Esophagus muscularis mucosa (tissue), 4 donors: ENCODE measurements at regions not wholly inside any gene's neighbourhood (a gene's known extent, or its start where the extent isn't known, plus 50 kb on each side); places are given as distances from the start of the nearest gene placed in this dataset.

Experiments
- DNase-seq: peaks from one replicate; pipeline ENCODE4 v3.0.0-alpha.2; 2017; ENCODE audit errors: extremely low spot score
- H3K27ac ChIP-seq, 4 donors: fragments of 200-600 bp; sonication (generic); replicated peaks in 1 of 4; 1 replicate in 3 of 4; 2 replicates in 1 of 4; pipeline ENCODE4 v1.5.1; 2016 to 2019; ENCODE audit warnings: mild to moderate bottlenecking in 1 of 4
- H3K27me3 ChIP-seq, 4 donors: fragments of 200-600 bp; sonication (generic); one replicate each; pipeline versions ENCODE4 v1.5.1 to v1.6.0; 2016 to 2019
- H3K36me3 ChIP-seq, 4 donors: fragments of 200-600 bp; sonication (generic); one replicate each; pipeline ENCODE4 v1.5.1; 2016 to 2019
- H3K4me1 ChIP-seq, 4 donors: fragments of 200-600 bp; sonication (generic); one replicate each; pipeline ENCODE4 v1.5.1; 2016 to 2019
- H3K4me3 ChIP-seq, 4 donors: fragments of 200-600 bp; sonication (generic); 1 replicate in 2 of 4; 2 replicates in 2 of 4; pipeline ENCODE4 v1.5.1; 2016 to 2019; ENCODE audit warnings: mild to moderate bottlenecking in 4 of 4, moderate library complexity in 1 of 4
- H3K9me3 ChIP-seq, 4 donors: fragments of 200-600 bp; sonication (generic); 1 replicate in 3 of 4; 2 replicates in 1 of 4; pipeline ENCODE4 v1.5.1; 2016 to 2019
- EP300 ChIP-seq: sonication (generic); formaldehyde crosslinking; IDR thresholded peaks from one replicate; pipeline ENCODE4 v1.6.1; 2017; ENCODE audit warnings: antibody characterized with exemption
- POLR2A ChIP-seq: fragments of 450-650 bp; IDR thresholded peaks from one replicate; pipeline ENCODE4 v1.6.1; 2017; ENCODE audit warnings: antibody characterized with exemption, moderate library complexity, mild to moderate bottlenecking, low read depth
- POLR2AphosphoS5 ChIP-seq, 2 donors: sonication (generic); formaldehyde crosslinking; IDR thresholded peaks; one replicate each; pipeline ENCODE4 v1.6.1; 2017; ENCODE audit warnings: antibody characterized with exemption in 2 of 2
- WGBS: methylation state at CpG from one replicate; pipeline ENCODE4 v1.1.5; 2018; 5-methylcytosine and 5-hydroxymethylcytosine counted together
- intact Hi-C: fragments of 100-400 bp; cut with DNase I; formaldehyde crosslinking; loops from one replicate; pipeline ENCODE4 v1.15.1; 2023
- TF ChIP-seq, protein P1 (sequence below), 3 experiments: fragments of 200-600 bp in 2 of 3; fragments of 450-650 bp in 1 of 3; sonication (generic) in 2 of 3; IDR thresholded peaks; one replicate each; pipeline ENCODE4 v1.5.1; 2017 to 2019; ENCODE audit warnings: antibody characterized with exemption in 3 of 3, mild to moderate bottlenecking in 2 of 3, moderate library complexity in 1 of 3

DNA sequence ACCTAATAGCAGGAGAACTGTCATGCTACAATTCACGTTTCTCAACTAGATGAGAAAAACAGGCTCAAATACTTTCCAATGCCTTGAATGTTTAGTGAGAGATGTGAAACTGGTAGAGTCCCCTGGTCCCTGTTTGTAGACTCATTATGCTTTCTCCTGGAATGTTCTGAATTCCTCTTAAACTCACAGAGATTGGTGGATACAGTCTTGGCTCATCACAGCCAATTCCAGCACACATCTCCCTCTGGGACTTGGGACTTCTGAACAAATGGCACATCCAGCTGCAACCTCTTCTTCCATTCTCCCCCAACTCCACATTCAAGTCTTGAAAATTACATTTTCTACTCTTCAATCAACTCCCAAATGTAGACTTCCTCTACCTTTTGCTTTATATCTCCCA, 58.4 kb upstream of the NT5C1B start:
- WGBS: 79% methylated on average over 1 of the region's 1 CpG
- Histone ChIP-seq H3K36me3 (no peaks in the 10 kb centered on the region), H3K9me3 (no peaks in the 10 kb centered on the region), H3K27me3 (no peaks in the 10 kb centered on the region), H3K27ac (no peak overlapping the region), H3K4me3 (no peak overlapping the region), H3K4me1 (peaks cover 7 to 16% (median 12%) of the 10 kb centered on the region in 4 donors)
- DNase-seq: no peak
- TF ChIP-seq, protein P1, sequence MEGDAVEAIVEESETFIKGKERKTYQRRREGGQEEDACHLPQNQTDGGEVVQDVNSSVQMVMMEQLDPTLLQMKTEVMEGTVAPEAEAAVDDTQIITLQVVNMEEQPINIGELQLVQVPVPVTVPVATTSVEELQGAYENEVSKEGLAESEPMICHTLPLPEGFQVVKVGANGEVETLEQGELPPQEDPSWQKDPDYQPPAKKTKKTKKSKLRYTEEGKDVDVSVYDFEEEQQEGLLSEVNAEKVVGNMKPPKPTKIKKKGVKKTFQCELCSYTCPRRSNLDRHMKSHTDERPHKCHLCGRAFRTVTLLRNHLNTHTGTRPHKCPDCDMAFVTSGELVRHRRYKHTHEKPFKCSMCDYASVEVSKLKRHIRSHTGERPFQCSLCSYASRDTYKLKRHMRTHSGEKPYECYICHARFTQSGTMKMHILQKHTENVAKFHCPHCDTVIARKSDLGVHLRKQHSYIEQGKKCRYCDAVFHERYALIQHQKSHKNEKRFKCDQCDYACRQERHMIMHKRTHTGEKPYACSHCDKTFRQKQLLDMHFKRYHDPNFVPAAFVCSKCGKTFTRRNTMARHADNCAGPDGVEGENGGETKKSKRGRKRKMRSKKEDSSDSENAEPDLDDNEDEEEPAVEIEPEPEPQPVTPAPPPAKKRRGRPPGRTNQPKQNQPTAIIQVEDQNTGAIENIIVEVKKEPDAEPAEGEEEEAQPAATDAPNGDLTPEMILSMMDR (IDR thresholded peaks at IDR 0.05): no peak
- TF ChIP-seq EP300: no peak
- TF ChIP-seq POLR2A: no peak
- TF ChIP-seq POLR2AphosphoS5 (IDR thresholded peaks at IDR 0.05): no peak
- intact Hi-C loops: no loop called here

DNA sequence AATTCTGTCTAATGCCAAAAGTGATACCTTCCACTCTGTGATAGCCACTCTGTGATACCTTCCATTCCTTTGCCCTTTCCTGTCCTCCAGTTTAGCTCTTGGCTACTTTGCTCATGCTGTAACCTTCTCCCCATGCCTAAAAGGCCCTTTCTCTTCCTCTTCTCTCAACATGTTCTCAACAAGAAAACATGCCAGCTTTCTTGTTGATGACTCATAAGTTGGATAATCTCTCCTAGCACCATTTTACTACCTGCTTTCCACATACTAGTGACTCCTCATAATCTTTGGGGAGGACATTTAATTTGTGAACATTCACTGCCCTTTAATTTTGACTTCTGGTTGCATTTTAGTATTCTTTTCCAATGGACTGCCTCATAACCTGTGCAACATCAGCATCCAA, 55.9 kb upstream of the NT5C1B start:
- H3K4me1 ChIP-seq: peaks cover 5 to 12% (median 8%) of the 10 kb centered on the region in 4 donors
- H3K27me3 ChIP-seq: no peaks in the 10 kb centered on the region
- no peaks in the 10 kb centered on the region for H3K9me3 ChIP-seq
- H3K36me3 ChIP-seq: no peaks in the 10 kb centered on the region
- DNase-seq: no peak
- H3K27ac ChIP-seq: no peak overlapping the region
- TF ChIP-seq POLR2AphosphoS5 (IDR thresholded peaks at IDR 0.05) (no peak), EP300 (no peak), POLR2A (no peak)
- TF ChIP-seq, protein P1 (IDR thresholded peaks at IDR 0.05): no peak
- intact Hi-C loops: no loop called here
- H3K4me3 ChIP-seq: no peak overlapping the region

DNA sequence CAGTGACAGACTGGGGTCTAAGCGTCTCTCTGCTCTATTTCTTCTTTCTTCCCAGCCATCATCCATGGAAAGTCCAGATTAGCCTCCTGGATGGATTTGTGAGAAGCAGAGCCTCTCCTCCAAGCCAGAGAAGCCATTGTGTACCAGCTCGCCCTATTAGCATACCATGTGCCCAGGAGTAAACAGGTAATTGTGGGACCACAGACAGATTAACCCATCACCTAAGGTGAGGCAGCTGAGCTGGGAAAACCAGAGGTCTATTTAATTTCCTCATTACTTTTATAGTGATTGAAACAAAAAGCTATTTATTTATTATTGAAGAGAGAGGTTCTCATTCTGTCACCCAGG, 54.7 kb upstream of the NT5C1B start:
- no peak for DNase-seq
- intact Hi-C loops: no loop called here
- Histone ChIP-seq H3K27me3 (no peaks in the 10 kb centered on the region), H3K9me3 (no peaks in the 10 kb centered on the region), H3K4me3 (no peak overlapping the region), H3K36me3 (no peaks in the 10 kb centered on the region), H3K4me1 (peaks cover 5 to 18% (median 8%) of the 10 kb centered on the region in 4 donors), H3K27ac (no peak overlapping the region)
- 84% methylated on average over 2 of the region's 2 CpGs for WGBS
- TF ChIP-seq POLR2AphosphoS5 (IDR thresholded peaks at IDR 0.05) (no peak), POLR2A (no peak), EP300 (no peak)
- TF ChIP-seq, protein P1 (IDR thresholded peaks at IDR 0.05): no peak

DNA sequence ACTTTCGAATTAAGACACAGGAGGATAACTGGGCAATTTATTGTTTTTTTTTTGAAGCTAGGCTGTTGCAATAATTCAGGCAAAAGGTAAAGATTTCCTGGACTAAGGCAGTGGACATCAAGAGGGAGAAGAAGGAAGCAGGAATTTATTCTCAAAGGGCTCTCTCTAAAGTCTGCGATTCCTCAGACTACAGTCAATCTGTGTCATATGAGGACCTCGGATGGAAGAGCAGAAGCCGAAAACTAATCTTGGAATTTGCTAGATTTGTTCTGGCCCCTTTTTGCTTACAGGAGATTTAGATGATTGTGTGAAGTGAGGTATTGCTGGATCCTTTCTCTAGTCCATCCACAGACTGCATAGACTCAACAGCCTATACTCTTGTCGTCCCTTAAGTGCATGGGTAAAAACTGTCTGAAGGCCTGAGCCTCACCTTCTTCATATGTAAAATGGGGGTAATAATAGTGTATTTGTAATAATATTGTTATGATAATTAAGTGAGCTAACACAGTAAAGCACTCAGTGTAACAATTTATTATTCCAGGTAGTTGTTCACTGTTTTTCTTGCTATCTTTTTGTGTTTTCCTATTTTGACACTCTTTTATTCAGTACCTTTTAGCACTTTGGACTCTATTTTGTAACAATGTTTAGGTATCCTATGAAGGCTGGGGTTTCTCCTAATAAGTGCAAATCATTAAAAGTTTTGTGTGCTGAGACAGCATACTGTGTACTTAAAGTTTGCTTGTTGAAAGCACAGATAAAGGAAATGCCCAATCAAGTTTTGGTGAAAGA, 54.2 kb upstream of the NT5C1B start:
- Histone ChIP-seq H3K36me3 (no peaks in the 10 kb centered on the region), H3K4me1 (peaks cover 5 to 18% (median 8%) of the 10 kb centered on the region in 4 donors), H3K4me3 (no peak overlapping the region), H3K27ac (no peak overlapping the region), H3K27me3 (no peaks in the 10 kb centered on the region), H3K9me3 (no peaks in the 10 kb centered on the region)
- DNase-seq: no peak
- WGBS: 87% methylated on average over 5 of the region's 5 CpGs
- TF ChIP-seq POLR2A: no peak
- TF ChIP-seq EP300: no peak
- TF ChIP-seq POLR2AphosphoS5 (IDR thresholded peaks at IDR 0.05): no peak
- TF ChIP-seq, protein P1 (IDR thresholded peaks at IDR 0.05): no peak
- intact Hi-C loops: no loop called here

DNA sequence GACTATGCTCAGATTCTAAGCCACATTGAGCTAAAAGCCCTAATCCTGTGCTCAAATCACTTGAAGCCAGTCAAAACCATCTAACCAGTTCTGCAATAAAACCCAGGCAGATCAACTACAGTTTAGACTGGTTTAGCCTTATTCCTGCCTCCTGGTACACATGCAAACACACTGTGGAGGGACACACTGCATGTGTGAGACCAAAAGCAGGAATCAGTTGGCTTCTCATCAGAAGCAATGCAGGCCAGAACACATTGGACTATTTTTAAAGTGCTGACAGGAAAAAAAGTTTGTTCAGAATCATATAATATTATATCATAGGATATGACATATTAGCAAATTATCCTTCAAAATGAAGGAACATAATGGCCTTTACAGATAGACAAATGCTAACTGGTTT, 52.5 kb upstream of the NT5C1B start:
- H3K4me1 ChIP-seq: peaks cover 5 to 18% (median 8%) of the 10 kb centered on the region in 4 donors
- no peaks in the 10 kb centered on the region for H3K27me3 ChIP-seq
- no peaks in the 10 kb centered on the region for H3K36me3 ChIP-seq
- no peak overlapping the region for H3K27ac ChIP-seq
- no peak for DNase-seq
- H3K4me3 ChIP-seq: no peak overlapping the region
- intact Hi-C loops: no loop called here
- H3K9me3 ChIP-seq: peaks cover 0 to 2% (median 0%) of the 10 kb centered on the region in 4 donors
- TF ChIP-seq, protein P1 (IDR thresholded peaks at IDR 0.05): no peak
- TF ChIP-seq POLR2AphosphoS5 (IDR thresholded peaks at IDR 0.05) (no peak), EP300 (no peak), POLR2A (no peak)
